RWPE2 (cell line): ENCODE measurements at regions not wholly inside any gene's neighbourhood (a gene's known extent, or its start where the extent isn't known, plus 50 kb on each side); places are given as distances from the start of the nearest gene placed in this dataset.

Experiments
- ATAC-seq: fragments of 200-7000 bp; cut with Tn5 transposase; 3 replicates; pipeline ENCODE4 v1.9.1; 2021; ENCODE audit warnings: low read depth
- DNase-seq: peaks from one replicate; pipeline ENCODE4 v3.0.0-alpha.2; 2020; ENCODE audit warnings: low spot score
- H3K27ac ChIP-seq: fragments of 450-650 bp; 2 replicates; pipeline ENCODE4 v1.5.1; 2017; ENCODE audit warnings: mild to moderate bottlenecking; ENCODE audit not compliant: poor library complexity, severe bottlenecking
- H3K27me3 ChIP-seq: fragments of 250-450 bp; sonication (Bioruptor Pico); 2 replicates; pipeline ENCODE4 v1.5.1; 2021; ENCODE audit warnings: mild to moderate bottlenecking, moderate library complexity; ENCODE audit not compliant: insufficient read depth, poor library complexity, severe bottlenecking
- H3K36me3 ChIP-seq: fragments of 250-450 bp; sonication (Bioruptor Pico); 2 replicates; pipeline ENCODE4 v1.5.1; 2020; ENCODE audit warnings: low read depth, mild to moderate bottlenecking, moderate library complexity
- H3K4me1 ChIP-seq: fragments of 250-450 bp; sonication (Bioruptor Pico); 2 replicates; pipeline ENCODE4 v1.5.1; 2021; ENCODE audit warnings: mild to moderate bottlenecking, moderate library complexity; ENCODE audit not compliant: insufficient read depth, poor library complexity, severe bottlenecking
- H3K4me3 ChIP-seq: fragments of 250-450 bp; sonication (Bioruptor Pico); 2 replicates; pipeline ENCODE4 v1.5.1; 2021; ENCODE audit warnings: mild to moderate bottlenecking, moderate library complexity; ENCODE audit not compliant: severe bottlenecking
- H3K9me3 ChIP-seq: fragments of 250-450 bp; sonication (Bioruptor Pico); 2 replicates; pipeline ENCODE4 v1.5.1; 2021; ENCODE audit warnings: mild to moderate bottlenecking, moderate library complexity; ENCODE audit not compliant: severe bottlenecking
- CTCF ChIP-seq: fragments of 450-650 bp; IDR thresholded peaks from one replicate; pipeline ENCODE4 v1.5.1; 2017; ENCODE audit warnings: mild to moderate bottlenecking, moderate library complexity; ENCODE audit not compliant: poor library complexity, severe bottlenecking

GRCh38 chr21:21713651-21714180 lies 715.5 kb downstream of the NCAM2 start:
- H3K27me3 ChIP-seq: no peaks in the 10 kb centered on the region
- no peak overlapping the region for H3K4me3 ChIP-seq
- H3K27ac ChIP-seq: no peak overlapping the region
- H3K9me3 ChIP-seq: no peaks in the 10 kb centered on the region
- no peaks in the 10 kb centered on the region for H3K4me1 ChIP-seq
- no peak for TF ChIP-seq CTCF
- ATAC-seq: no peak
- no peaks in the 10 kb centered on the region for H3K36me3 ChIP-seq
- no peak for DNase-seq

GRCh38 chr21:21714426-21714825 lies 716.2 kb downstream of the NCAM2 start:
- Histone ChIP-seq H3K9me3 (no peaks in the 10 kb centered on the region), H3K27me3 (no peaks in the 10 kb centered on the region), H3K4me1 (no peaks in the 10 kb centered on the region), H3K4me3 (no peak overlapping the region), H3K36me3 (no peaks in the 10 kb centered on the region), H3K27ac (no peak overlapping the region)
- DNase-seq (no peak), ATAC-seq (0 out of 3 replicates have a peak, but pooled peaks have one; percentile 10)
- TF ChIP-seq CTCF: no peak

- ATAC-seq: 0 out of 3 replicates have a peak, but pooled peaks have one; percentile 29
- no peak overlapping the region for H3K27ac ChIP-seq
- no peak overlapping the region for H3K4me3 ChIP-seq
- no peaks in the 10 kb centered on the region for H3K9me3 ChIP-seq
- no peak for DNase-seq
- no peak for TF ChIP-seq CTCF
- no peaks in the 10 kb centered on the region for H3K4me1 ChIP-seq
- no peaks in the 10 kb centered on the region for H3K36me3 ChIP-seq
- H3K27me3 ChIP-seq: no peaks in the 10 kb centered on the region
These were observed 717.2 kb downstream of the NCAM2 start for GRCh38 chr21:21715266-21715969.

GRCh38 chr21:21722731-21723130 lies 724.5 kb downstream of the NCAM2 start:
- Histone ChIP-seq H3K36me3 (no peaks in the 10 kb centered on the region), H3K27me3 (peaks cover 25% of the 10 kb centered on the region), H3K27ac (no peak overlapping the region), H3K4me1 (no peaks in the 10 kb centered on the region), H3K4me3 (no peak overlapping the region), H3K9me3 (no peaks in the 10 kb centered on the region)
- ATAC-seq (no peak), DNase-seq (no peak)
- no peak for TF ChIP-seq CTCF

- no peaks in the 10 kb centered on the region for H3K4me1 ChIP-seq
- peaks cover 57% of the 10 kb centered on the region for H3K27me3 ChIP-seq
- DNase-seq (no peak), ATAC-seq (no peak)
- H3K4me3 ChIP-seq: no peak overlapping the region
- no peaks in the 10 kb centered on the region for H3K36me3 ChIP-seq
- H3K27ac ChIP-seq: no peak overlapping the region
- no peaks in the 10 kb centered on the region for H3K9me3 ChIP-seq
- no peak for TF ChIP-seq CTCF
These were observed 732.3 kb downstream of the NCAM2 start for GRCh38 chr21:21730512-21730911.
